SJSA1 (cell line): ENCODE measurements at regions not wholly inside any gene's neighbourhood (a gene's known extent, or its start where the extent isn't known, plus 50 kb on each side); places are given as distances from the start of the nearest gene placed in this dataset.

Experiments
- DNase-seq, 2 experiments: peaks; one replicate each; pipeline ENCODE4 v3.0.0-alpha.2; 2015 to 2020; ENCODE audit warnings: low spot score in 2 of 2, low read depth in 1 of 2
- H3K27ac ChIP-seq: fragments of 250-450 bp; sonication (Bioruptor Pico); 2 replicates; pipeline ENCODE4 v1.5.1; 2020; ENCODE audit warnings: mild to moderate bottlenecking, moderate library complexity
- H3K27me3 ChIP-seq: fragments of 250-450 bp; sonication (Bioruptor Pico); replicated peaks from 2 replicates; pipeline ENCODE4 v1.5.1; 2020; ENCODE audit warnings: mild to moderate bottlenecking, moderate library complexity
- H3K36me3 ChIP-seq: fragments of 250-450 bp; sonication (Bioruptor Pico); 2 replicates; pipeline ENCODE4 v1.5.1; 2020; ENCODE audit warnings: mild to moderate bottlenecking
- H3K4me1 ChIP-seq: fragments of 250-450 bp; sonication (Bioruptor Pico); replicated peaks from 2 replicates; pipeline ENCODE4 v1.6.1; 2021; ENCODE audit warnings: mild to moderate bottlenecking
- H3K4me3 ChIP-seq: fragments of 250-450 bp; sonication (Bioruptor Pico); 2 replicates; pipeline ENCODE4 v1.5.1; 2020; ENCODE audit warnings: mild to moderate bottlenecking
- H3K9me3 ChIP-seq: fragments of 250-450 bp; sonication (Bioruptor Pico); replicated peaks from 2 replicates; pipeline ENCODE4 v1.5.1; 2020; ENCODE audit warnings: mild to moderate bottlenecking

DNA sequence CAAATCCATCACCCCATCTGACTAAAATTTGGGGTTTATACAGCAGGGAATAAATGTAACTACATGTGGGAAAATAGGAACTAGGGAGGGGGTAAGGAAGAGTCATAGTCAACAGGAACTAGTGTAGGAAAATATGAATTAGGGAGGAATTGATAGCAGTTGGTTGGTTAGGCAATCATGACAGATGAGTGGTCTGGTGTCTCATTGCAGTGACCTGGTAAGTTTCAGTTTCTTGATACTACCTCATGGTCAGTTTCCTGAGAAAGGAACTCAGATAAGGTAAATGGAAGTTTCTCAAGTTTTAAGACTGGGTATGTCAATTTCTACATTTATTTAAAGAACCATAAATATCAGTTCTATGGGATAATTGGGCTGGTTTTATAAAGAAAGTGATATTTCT is 442.3 kb downstream of the NPIPA7 start:
- Histone ChIP-seq H3K27ac (no peak overlapping the region), H3K9me3 (no peaks in the 10 kb centered on the region), H3K4me1 (no peaks in the 10 kb centered on the region)

DNA sequence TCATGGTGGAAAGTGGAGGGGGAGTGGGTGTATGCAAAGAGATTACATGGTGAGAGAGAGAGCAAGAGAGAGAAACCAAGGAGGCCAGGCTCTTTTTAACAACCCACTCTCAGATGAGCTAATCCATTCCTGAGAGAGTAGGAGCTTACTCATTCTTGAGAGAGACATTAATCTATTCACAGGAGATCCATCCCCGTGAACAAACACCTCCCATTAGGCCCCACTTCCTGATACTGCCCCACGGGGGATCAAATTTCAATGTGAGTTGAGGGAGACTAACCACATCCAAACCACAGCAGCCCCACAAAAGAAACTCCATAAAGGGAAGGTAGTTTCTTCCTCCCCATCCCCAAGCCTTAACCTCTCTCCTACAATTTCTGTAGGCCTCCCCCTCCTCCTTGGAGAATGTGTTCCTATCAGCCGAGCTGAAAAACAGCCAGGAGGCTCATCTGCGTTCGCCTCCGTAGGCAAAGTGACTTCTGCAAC is 450.0 kb downstream of the NPIPA7 start:
- no peaks in the 10 kb centered on the region for H3K27me3 ChIP-seq
- no peak for DNase-seq
- no peaks in the 10 kb centered on the region for H3K4me1 ChIP-seq
- no peak overlapping the region for H3K4me3 ChIP-seq
- H3K36me3 ChIP-seq, result no peaks in the 10 kb centered on the region
- H3K9me3 ChIP-seq, result no peaks in the 10 kb centered on the region
- H3K27ac ChIP-seq, result no peak overlapping the region

More for the DNA sequence above, 442.3 kb downstream of the NPIPA7 start:
- H3K27me3 ChIP-seq, result no peaks in the 10 kb centered on the region
- no peaks in the 10 kb centered on the region for H3K36me3 ChIP-seq
- DNase-seq, result no peak
- no peak overlapping the region for H3K4me3 ChIP-seq

DNA sequence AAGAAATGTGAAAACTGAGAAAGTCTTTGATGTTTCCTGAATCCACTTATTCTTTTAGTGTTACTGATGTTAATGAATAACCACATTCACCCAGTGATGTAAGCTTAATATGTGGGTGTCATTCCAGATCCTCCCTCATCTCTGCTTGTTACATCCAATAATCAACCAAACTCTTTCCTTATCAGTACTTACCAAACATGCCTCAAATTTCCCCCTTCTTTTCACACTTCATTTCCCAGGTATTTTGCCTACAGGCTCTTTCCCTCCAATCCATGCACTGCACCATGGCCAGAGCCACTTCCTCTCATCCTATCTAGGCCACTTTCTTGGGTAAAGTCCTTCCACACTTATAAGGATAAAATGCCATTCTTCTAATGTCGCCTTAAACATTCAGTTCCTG is 451.5 kb downstream of the NPIPA7 start:
- no peaks in the 10 kb centered on the region for H3K27me3 ChIP-seq
- H3K4me1 ChIP-seq, result no peaks in the 10 kb centered on the region
- no peak overlapping the region for H3K4me3 ChIP-seq
- H3K36me3 ChIP-seq, result no peaks in the 10 kb centered on the region
- no peak for DNase-seq
- H3K9me3 ChIP-seq, result no peaks in the 10 kb centered on the region
- H3K27ac ChIP-seq, result no peak overlapping the region

DNA sequence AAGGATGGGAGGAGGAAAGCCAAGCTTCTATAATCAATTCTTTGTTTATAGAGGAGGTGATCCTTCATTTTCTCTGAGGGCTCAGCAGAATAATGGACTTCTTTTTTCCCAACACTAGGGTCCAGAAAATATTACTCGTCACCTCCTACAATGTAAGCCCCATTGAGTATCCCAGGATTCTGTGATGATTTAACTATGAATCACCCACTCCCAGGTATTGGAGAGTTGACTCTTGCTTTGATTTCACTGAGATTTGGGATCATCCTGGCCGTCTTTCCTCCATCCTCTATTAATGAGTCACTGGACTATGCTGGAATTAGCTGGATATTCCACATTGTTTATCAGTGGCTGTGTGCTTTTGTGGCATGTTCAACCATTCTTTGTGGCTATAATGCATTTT is 452.0 kb downstream of the NPIPA7 start:
- H3K27ac ChIP-seq, result no peak overlapping the region
- no peak overlapping the region for H3K4me3 ChIP-seq
- H3K27me3 ChIP-seq, result no peaks in the 10 kb centered on the region
- no peaks in the 10 kb centered on the region for H3K9me3 ChIP-seq
- no peak for DNase-seq
- H3K36me3 ChIP-seq, result no peaks in the 10 kb centered on the region
- H3K4me1 ChIP-seq, result no peaks in the 10 kb centered on the region

DNA sequence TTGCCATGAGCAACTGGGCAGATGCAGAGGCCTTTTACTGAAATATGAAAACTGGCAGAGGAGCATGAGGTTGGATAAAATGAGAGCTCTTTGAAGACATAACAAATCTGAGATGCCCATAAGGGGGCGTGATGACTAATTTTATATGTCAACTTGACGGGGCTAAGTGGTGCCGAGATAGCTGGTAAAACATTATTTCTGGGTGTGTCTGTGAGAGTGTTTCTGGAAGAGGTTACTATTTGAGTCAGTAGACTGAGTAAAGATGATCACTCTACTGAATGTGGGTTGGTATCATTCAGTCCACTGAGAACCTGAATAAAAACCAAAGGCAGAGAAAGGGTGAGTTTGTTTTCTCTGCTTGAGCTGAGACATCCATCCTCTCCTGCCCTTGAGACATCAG is 454.2 kb downstream of the NPIPA7 start:
- Histone ChIP-seq H3K9me3 (no peaks in the 10 kb centered on the region), H3K36me3 (no peaks in the 10 kb centered on the region), H3K4me3 (no peak overlapping the region), H3K27ac (no peak overlapping the region), H3K27me3 (no peaks in the 10 kb centered on the region), H3K4me1 (no peaks in the 10 kb centered on the region)
- DNase-seq, result no peak

DNA sequence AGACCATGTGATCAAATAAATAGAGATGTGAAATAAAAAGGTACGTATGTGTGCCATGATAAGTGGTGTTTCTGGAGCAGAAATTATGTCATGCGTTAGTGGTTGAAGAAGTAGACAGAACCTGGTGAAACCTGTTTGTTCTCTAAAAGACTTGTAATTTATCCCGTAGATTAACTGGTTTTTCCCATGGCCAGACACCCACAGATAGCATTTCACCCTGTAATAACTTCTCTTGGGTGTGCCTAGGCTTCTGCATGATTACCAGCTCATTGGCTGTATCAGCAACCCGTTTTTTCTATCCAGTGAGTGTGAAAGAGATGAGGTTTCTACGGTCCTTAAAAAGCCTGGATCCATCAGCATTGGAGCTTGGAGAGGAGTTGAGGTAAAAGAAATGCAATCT is 471.3 kb downstream of the NPIPA7 start:
- H3K9me3 ChIP-seq, result no peaks in the 10 kb centered on the region
- no peaks in the 10 kb centered on the region for H3K4me1 ChIP-seq
- no peak overlapping the region for H3K4me3 ChIP-seq
- no peak overlapping the region for H3K27ac ChIP-seq
- DNase-seq, result no peak
- no peaks in the 10 kb centered on the region for H3K36me3 ChIP-seq
- H3K27me3 ChIP-seq, result no peaks in the 10 kb centered on the region

DNA sequence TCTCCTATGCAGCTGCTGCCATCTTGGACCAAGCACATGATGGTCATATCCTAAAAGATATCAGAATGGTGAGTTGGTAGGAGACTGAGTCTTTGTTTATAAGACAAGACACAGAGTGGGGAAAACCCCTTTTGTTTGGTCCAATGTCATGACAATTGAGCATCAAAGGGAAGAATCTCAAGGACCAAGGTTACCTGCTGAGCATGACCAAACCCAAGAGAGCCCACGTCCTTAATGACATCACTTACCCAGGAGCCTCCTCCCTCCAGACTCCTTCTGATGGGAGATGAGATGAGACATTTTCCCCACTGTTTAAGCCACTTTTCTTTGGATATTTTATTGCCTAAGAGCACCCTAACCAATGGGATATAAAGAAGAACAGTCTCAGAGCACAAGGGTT is 478.1 kb downstream of the NPIPA7 start:
- no peaks in the 10 kb centered on the region for H3K36me3 ChIP-seq
- H3K4me1 ChIP-seq, result no peaks in the 10 kb centered on the region
- no peaks in the 10 kb centered on the region for H3K27me3 ChIP-seq
- no peaks in the 10 kb centered on the region for H3K9me3 ChIP-seq
- no peak for DNase-seq
- H3K4me3 ChIP-seq, result no peak overlapping the region
- no peak overlapping the region for H3K27ac ChIP-seq

DNA sequence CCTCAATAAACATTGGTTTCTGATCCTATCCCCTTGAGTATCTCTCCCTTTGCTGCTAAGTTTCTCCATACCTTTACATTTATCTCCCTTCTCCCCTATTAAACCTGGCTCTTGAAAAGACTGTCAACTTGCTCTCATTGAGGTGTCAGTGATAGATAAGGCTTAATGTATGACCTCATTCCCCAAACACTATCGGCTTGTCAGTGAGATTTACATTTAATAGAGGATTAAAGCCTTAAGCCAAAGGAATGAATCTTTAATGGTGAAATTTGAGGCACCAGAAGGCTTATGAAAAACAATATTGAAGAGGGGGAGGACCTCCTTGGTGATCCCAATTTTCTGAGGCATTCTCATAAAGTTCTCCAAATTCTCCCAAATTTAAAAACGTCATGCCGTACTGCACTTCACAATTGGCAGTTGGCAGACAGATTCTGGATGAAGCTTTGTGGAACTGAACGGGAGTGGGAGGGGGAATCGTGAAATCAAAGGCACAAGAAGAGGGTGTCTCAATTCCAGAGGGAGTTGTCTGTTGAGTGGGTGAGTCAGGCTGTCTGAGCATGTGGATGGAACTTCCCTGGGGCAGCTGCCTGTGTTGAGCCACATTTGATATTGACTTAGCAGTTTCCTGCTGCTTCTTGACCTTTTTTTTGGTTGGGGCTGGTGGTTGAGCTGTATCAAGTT is 478.8 kb downstream of the NPIPA7 start:
- Histone ChIP-seq H3K36me3 (no peaks in the 10 kb centered on the region), H3K4me3 (no peak overlapping the region), H3K4me1 (no peaks in the 10 kb centered on the region), H3K9me3 (no peaks in the 10 kb centered on the region), H3K27me3 (no peaks in the 10 kb centered on the region), H3K27ac (no peak overlapping the region)
- no peak for DNase-seq

DNA sequence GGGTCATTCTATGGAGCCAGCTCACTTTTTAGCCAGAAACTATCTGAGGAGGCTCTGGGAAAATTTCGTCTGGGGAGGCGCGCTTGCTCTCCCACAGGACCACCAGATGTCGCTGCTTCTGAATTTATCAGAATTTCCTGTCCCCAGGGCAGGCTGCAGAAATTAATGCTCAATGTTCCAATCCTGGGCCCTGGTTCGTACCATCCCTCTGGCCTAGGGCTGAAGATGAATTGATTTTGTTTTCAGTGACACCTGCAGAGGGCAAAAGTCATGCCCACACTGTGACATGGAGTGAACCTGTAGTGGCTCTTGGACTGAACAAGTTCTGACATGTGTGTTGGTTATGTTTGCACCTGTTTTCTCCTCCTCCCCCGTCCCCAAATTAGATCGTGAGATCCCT is 482.6 kb downstream of the NPIPA7 start:
- DNase-seq, result peak; percentile 14 to 46
- H3K36me3 ChIP-seq, result no peaks in the 10 kb centered on the region
- H3K4me1 ChIP-seq, result no peaks in the 10 kb centered on the region
- H3K27ac ChIP-seq, result no peak overlapping the region
- no peaks in the 10 kb centered on the region for H3K9me3 ChIP-seq
- H3K27me3 ChIP-seq, result no peaks in the 10 kb centered on the region
- no peak overlapping the region for H3K4me3 ChIP-seq

DNA sequence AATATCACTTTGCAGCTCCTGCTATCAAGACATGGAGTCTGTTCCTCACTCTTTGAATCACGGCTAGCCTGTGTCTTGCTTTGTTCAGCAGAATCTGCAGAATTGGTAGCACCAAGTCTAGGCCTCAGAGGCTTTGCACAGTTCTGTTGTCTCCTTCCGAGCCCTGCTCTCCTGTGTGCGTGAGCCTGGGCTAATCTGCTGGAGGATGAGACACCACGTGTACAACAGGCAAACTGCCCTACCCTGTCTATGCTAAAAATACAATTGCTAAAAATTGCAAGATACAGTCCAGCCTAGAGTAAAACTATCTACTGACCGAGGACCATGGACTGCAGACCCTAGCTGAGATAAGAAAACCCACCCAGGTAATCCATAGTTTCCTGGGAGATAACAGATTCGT is 484.7 kb downstream of the NPIPA7 start:
- Histone ChIP-seq H3K4me3 (no peak overlapping the region), H3K9me3 (no peaks in the 10 kb centered on the region), H3K36me3 (no peaks in the 10 kb centered on the region), H3K4me1 (no peaks in the 10 kb centered on the region), H3K27ac (no peak overlapping the region), H3K27me3 (no peaks in the 10 kb centered on the region)
- DNase-seq, result no peak

DNA sequence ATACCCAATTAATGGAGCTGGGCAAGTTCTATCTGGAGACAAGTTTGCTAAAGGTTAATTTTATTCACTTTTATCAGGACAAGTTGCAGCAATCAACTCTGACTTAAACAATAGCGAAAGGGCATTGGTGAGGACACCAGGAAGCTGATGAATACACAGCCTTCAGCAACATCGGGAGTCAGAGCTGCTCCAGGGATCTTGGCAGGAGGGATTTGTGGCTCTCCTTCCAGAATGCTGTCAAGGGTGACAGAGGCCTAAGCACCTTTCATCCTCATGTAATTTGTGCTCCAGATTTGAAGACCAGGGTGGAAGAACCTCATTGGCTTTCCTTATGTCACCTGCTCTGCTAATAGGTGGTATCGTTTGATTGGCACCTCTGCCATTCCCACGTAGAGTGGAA is 485.6 kb downstream of the NPIPA7 start:
- Histone ChIP-seq H3K27ac (no peak overlapping the region), H3K36me3 (no peaks in the 10 kb centered on the region), H3K9me3 (no peaks in the 10 kb centered on the region), H3K27me3 (no peaks in the 10 kb centered on the region; the same call in 1 of the 2 replicates), H3K4me3 (no peak overlapping the region), H3K4me1 (no peaks in the 10 kb centered on the region)
- no peak for DNase-seq

DNA sequence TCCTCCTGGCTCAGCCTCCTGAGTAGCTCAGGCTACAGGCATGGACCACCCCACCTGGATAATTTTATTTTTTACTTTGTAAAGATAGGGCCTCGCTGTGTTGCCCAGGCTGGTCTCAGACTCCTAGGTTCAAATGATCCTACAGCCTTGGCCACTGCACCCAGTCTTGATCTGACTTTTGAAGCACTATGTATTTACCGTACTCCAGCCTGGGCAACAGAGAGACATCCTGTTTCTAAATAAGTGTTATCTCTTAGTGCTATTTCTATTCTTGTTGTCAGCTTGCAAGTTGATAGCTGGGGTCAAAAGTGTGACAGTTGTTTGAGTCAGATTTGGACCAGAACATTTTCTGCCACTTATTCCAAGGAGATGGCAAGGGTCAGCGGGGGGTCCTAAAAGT is 486.4 kb downstream of the NPIPA7 start:
- H3K4me1 ChIP-seq, result no peaks in the 10 kb centered on the region
- H3K27ac ChIP-seq, result no peak overlapping the region
- H3K4me3 ChIP-seq, result no peak overlapping the region
- no peaks in the 10 kb centered on the region for H3K36me3 ChIP-seq
- no peaks in the 10 kb centered on the region for H3K9me3 ChIP-seq
- no peak for DNase-seq
- no peaks in the 10 kb centered on the region; the same call in 1 of the 2 replicates for H3K27me3 ChIP-seq

DNA sequence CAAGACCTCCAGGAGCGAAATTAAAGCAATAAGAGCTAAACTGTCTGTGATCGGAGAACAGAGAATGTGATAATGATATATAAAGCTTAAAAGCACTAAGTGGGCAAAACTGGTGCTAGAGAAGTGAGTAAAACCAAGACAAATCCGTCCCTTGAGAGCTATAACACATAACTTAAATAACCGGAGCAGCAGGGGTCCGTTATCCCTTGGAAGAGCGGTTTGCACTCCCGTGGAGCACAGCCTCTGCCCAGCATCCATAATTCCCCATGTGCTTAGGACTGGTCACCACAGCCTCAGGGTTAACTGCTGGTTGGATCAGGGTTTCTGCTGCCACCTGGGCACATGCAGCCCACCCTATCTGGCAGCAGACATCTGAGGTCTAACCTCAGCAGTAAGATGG is 489.0 kb downstream of the NPIPA7 start:
- Histone ChIP-seq H3K36me3 (no peaks in the 10 kb centered on the region), H3K4me1 (no peaks in the 10 kb centered on the region), H3K27me3 (no peaks in the 10 kb centered on the region; the same call in 1 of the 2 replicates), H3K9me3 (no peaks in the 10 kb centered on the region), H3K27ac (no peak overlapping the region), H3K4me3 (no peak overlapping the region)
- no peak for DNase-seq

DNA sequence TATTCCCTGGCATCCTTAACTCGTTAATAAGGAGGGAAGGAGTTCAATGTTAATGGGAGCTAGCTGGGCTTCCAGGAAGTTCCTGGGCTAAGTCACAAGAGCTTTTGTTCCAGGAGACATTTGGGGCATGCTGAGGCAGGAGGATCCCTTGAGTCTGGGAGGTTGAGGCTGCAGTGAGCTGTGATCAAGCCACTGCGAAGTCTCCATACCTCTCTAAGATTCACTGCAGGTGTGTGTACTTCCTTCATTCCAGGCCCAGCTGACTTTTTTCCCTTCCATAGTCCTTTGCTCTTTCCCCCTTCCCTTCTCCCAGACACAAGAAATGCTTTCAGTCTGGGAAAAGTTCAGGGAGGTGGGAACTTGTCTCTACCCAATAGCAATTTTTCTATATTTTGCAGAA is 489.8 kb downstream of the NPIPA7 start:
- Histone ChIP-seq H3K27me3 (no peaks in the 10 kb centered on the region; the same call in 1 of the 2 replicates), H3K27ac (no peak overlapping the region), H3K4me3 (no peak overlapping the region), H3K9me3 (no peaks in the 10 kb centered on the region), H3K4me1 (no peaks in the 10 kb centered on the region), H3K36me3 (no peaks in the 10 kb centered on the region)
- DNase-seq, result no peak

DNA sequence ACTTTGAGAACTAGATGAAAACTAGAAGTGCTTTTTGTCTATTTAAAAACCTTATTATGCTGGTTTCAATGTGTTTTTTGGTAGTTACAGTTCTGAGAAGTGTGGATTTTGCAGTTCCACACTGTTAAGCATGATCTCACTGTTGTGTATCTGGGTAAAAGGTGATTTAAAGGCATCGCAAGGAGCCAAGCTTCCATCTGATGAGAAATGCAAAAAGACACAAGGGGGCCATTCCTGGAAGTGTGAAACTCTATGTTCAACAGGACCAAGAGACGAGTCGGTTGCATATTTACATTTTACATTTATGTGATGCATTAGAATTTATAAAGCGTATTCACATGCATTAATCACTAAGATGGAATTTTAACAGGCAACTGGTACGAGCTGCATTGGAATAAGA is 490.8 kb downstream of the NPIPA7 start:
- H3K9me3 ChIP-seq, result no peaks in the 10 kb centered on the region
- H3K27ac ChIP-seq, result no peak overlapping the region
- no peak for DNase-seq
- H3K4me3 ChIP-seq, result no peak overlapping the region
- H3K4me1 ChIP-seq, result no peaks in the 10 kb centered on the region
- no peaks in the 10 kb centered on the region for H3K36me3 ChIP-seq
- no peaks in the 10 kb centered on the region; the same call in 1 of the 2 replicates for H3K27me3 ChIP-seq
